GM23338 (cell line): ENCODE measurements at regions not wholly inside any gene's neighbourhood (a gene's known extent, or its start where the extent isn't known, plus 50 kb on each side); places are given as distances from the start of the nearest gene placed in this dataset.

Experiments
- ATAC-seq: fragments of 200-7000 bp; cut with Tn5 transposase; 3 replicates; pipeline ENCODE4 v1.9.1; 2020
- DNase-seq: peaks from one replicate; pipeline ENCODE4 v3.0.0-alpha.2; 2015; ENCODE audit warnings: low spot score
- H2AFZ ChIP-seq: fragments of 200-600 bp; sonication (generic); 2 replicates; pipeline ENCODE4 v1.8.0; 2016; ENCODE audit warnings: antibody characterized with exemption, mild to moderate bottlenecking, moderate library complexity
- H3F3A ChIP-seq: fragments of 200-600 bp; sonication (generic); replicated peaks from 2 replicates; pipeline ENCODE4 v1.8.0; 2017; ENCODE audit warnings: antibody characterized with exemption, mixed run types, low read depth
- H3K27ac ChIP-seq: fragments of 200-600 bp; sonication (generic); 2 replicates; pipeline ENCODE4 v1.6.1; 2016; ENCODE audit warnings: low read depth
- H3K27me3 ChIP-seq: fragments of 200-600 bp; sonication (generic); 2 replicates; pipeline ENCODE4 v1.8.0; 2016; ENCODE audit warnings: mild to moderate bottlenecking, mixed run types, moderate library complexity; ENCODE audit not compliant: insufficient read depth
- H3K36me3 ChIP-seq: fragments of 200-600 bp; sonication (generic); 2 replicates; pipeline ENCODE4 v1.8.0; 2016; ENCODE audit warnings: mild to moderate bottlenecking; ENCODE audit not compliant: insufficient read depth
- H3K4me1 ChIP-seq: fragments of 200-600 bp; sonication (generic); 2 replicates; pipeline ENCODE4 v1.8.0; 2016; ENCODE audit warnings: mild to moderate bottlenecking, moderate library complexity; ENCODE audit not compliant: insufficient read depth
- H3K4me2 ChIP-seq: fragments of 200-600 bp; sonication (generic); 2 replicates; pipeline ENCODE4 v1.7.1; 2017; ENCODE audit warnings: mixed run types
- H3K4me3 ChIP-seq: fragments of 200-600 bp; sonication (generic); 2 replicates; pipeline ENCODE4 v1.6.1; 2016; ENCODE audit warnings: mixed run types
- H3K79me2 ChIP-seq: fragments of 200-600 bp; sonication (generic); replicated peaks from 2 replicates; pipeline ENCODE4 v1.8.0; 2017; ENCODE audit warnings: mild to moderate bottlenecking; ENCODE audit not compliant: insufficient read depth
- H3K9me2 ChIP-seq: fragments of 200-600 bp; sonication (generic); 2 replicates; pipeline ENCODE4 v1.8.0; 2017; ENCODE audit not compliant: insufficient read depth
- H4K20me1 ChIP-seq: fragments of 200-600 bp; sonication (generic); replicated peaks from 2 replicates; pipeline ENCODE4 v1.8.0; 2017; ENCODE audit warnings: mild to moderate bottlenecking; ENCODE audit not compliant: insufficient read depth
- H3K27ac Mint-ChIP-seq: 2 replicates; pipeline ENCODE4 v1.8.0; 2020; ENCODE audit warnings: inconsistent platforms, mild to moderate bottlenecking, moderate library complexity, mixed read lengths
- H3K27me3 Mint-ChIP-seq: 3 replicates; pipeline ENCODE4 v1.8.0; 2022; ENCODE audit warnings: low read depth, mild to moderate bottlenecking, moderate library complexity, mixed read lengths, inconsistent platforms; ENCODE audit not compliant: insufficient read depth, poor library complexity
- H3K36me3 Mint-ChIP-seq: 3 replicates; pipeline ENCODE4 v1.8.0; 2021; ENCODE audit warnings: low read depth, mild to moderate bottlenecking, inconsistent platforms, moderate library complexity, mixed read lengths
- H3K4me1 Mint-ChIP-seq: 3 replicates; pipeline ENCODE4 v1.8.0; 2020; ENCODE audit warnings: mild to moderate bottlenecking, inconsistent platforms, mixed read lengths
- H3K4me3 Mint-ChIP-seq: 3 replicates; pipeline ENCODE4 v1.8.0; 2021; ENCODE audit warnings: moderate library complexity, mild to moderate bottlenecking, inconsistent platforms, mixed read lengths
- H3K9me3 Mint-ChIP-seq: 3 replicates; pipeline ENCODE4 v1.8.0; 2020; ENCODE audit warnings: moderate library complexity, mild to moderate bottlenecking, inconsistent platforms, mixed read lengths
- CREB1 ChIP-seq: fragments of 250-450 bp; sonication (Bioruptor Pico); IDR thresholded peaks from 2 replicates; pipeline ENCODE4 v1.5.0; 2020; ENCODE audit warnings: low read depth, mild to moderate bottlenecking, moderate library complexity
- CTCF ChIP-seq, 2 experiments: fragments of 200-600 bp in 1 of 2; sonication (generic) in 1 of 2; conservative IDR thresholded peaks; 2 replicates each; pipeline versions ENCODE4 v1.5.1 to v1.6.1; 2016 to 2017; ENCODE audit warnings: antibody characterized with exemption in 2 of 2, low read depth in 2 of 2, mild to moderate bottlenecking in 2 of 2, moderate library complexity in 1 of 2
- EZH2phosphoT487 ChIP-seq: fragments of 200-600 bp; sonication (generic); IDR thresholded peaks from one replicate; pipeline ENCODE4 v1.8.1; 2018; ENCODE audit warnings: antibody characterized with exemption; ENCODE audit not compliant: unreplicated experiment
- ZNF462 ChIP-seq: fragments of 250-450 bp; sonication (Bioruptor Pico); IDR thresholded peaks from 2 replicates; pipeline ENCODE4 v1.5.0; 2020; ENCODE audit warnings: mild to moderate bottlenecking, moderate library complexity

- Mint-ChIP-seq H3K4me3 (no peak overlapping the region), H3K4me1 (no peaks in the 10 kb centered on the region), H3K27ac (no peak overlapping the region), H3K27me3 (peaks cover 3% of the 10 kb centered on the region), H3K9me3 (no peaks in the 10 kb centered on the region), H3K36me3 (no peaks in the 10 kb centered on the region)
- H3K9me2 ChIP-seq, result peaks cover 2% of the 10 kb centered on the region; the same call in 1 of the 2 replicates
- no peak overlapping the region for H3K27ac ChIP-seq
- H3K4me3 ChIP-seq, result no peak overlapping the region
- H3K27me3 ChIP-seq, result no peaks in the 10 kb centered on the region
- no peak overlapping the region for H3K4me2 ChIP-seq
- no peak for ATAC-seq
- TF ChIP-seq CREB1 (CRISPR knock-in tag) (no peak), ZNF462 (CRISPR knock-in tag) (no peak)
- no peaks in the 10 kb centered on the region for H3K79me2 ChIP-seq
- H2AFZ ChIP-seq, result no peak overlapping the region
- H3K36me3 ChIP-seq, result no peaks in the 10 kb centered on the region
- H4K20me1 ChIP-seq, result no peaks in the 10 kb centered on the region
- DNase-seq, result no peak
- no peaks in the 10 kb centered on the region for H3K4me1 ChIP-seq
- H3F3A ChIP-seq, result no peaks in the 10 kb centered on the region
Observed at GRCh38 chr6:19781269-19781668, 55.9 kb upstream of the ID4 start.

DNA sequence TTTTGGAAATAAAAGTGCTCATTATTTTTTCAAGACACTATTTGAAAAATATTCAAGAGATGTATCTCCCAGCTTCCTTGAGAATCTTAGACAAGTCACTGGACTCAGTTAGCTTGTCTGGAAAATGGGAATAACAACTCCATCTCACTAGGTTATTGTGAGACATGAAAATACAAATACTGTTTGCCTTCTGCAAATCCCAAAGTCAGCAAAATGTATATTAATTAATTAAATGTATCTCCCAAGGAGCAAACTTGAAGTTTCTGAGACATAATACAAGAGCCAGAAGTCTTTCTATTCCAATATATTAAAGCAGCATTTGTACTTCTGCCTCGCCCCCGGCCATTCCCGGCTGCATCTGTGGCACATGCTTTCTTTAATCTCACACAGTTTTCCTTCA, 54.6 kb upstream of the ID4 start:
- H3K27me3 Mint-ChIP-seq, result peaks cover 3% of the 10 kb centered on the region
- no peak for ATAC-seq
- TF ChIP-seq ZNF462 (CRISPR knock-in tag), result no peak
- TF ChIP-seq EZH2phosphoT487, result no peak
- no peak for TF ChIP-seq CTCF (conservative IDR thresholded peaks at IDR 0.05; ENCODE audit: low read depth in 2 of 2)

More for the DNA sequence above, 54.6 kb upstream of the ID4 start:
- Mint-ChIP-seq H3K4me1 (no peaks in the 10 kb centered on the region), H3K9me3 (no peaks in the 10 kb centered on the region), H3K4me3 (no peak overlapping the region), H3K36me3 (no peaks in the 10 kb centered on the region), H3K27ac (no peak overlapping the region)
- Histone ChIP-seq H3K4me1 (no peaks in the 10 kb centered on the region), H3F3A (no peaks in the 10 kb centered on the region), H3K4me2 (no peak overlapping the region), H3K79me2 (no peaks in the 10 kb centered on the region), H3K27ac (no peak overlapping the region), H3K27me3 (no peaks in the 10 kb centered on the region), H2AFZ (no peak overlapping the region), H3K9me2 (peaks cover 2% of the 10 kb centered on the region; the same call in 1 of the 2 replicates), H3K4me3 (no peak overlapping the region), H3K36me3 (no peaks in the 10 kb centered on the region), H4K20me1 (no peaks in the 10 kb centered on the region)
- no peak for DNase-seq
